HEK293T (cell line): ENCODE measurements at regions not wholly inside any gene's neighbourhood (a gene's known extent, or its start where the extent isn't known, plus 50 kb on each side); places are given as distances from the start of the nearest gene placed in this dataset.

ENCODE experiments used
- BHLHE40 ChIP-seq: fragments of 450-650 bp; IDR thresholded peaks from 2 replicates; pipeline ENCODE4 v1.6.1; 2016; ENCODE audit warnings: mild to moderate bottlenecking, moderate library complexity, borderline replicate concordance
- CTBP1 ChIP-seq: fragments of 450-650 bp; IDR thresholded peaks from 2 replicates; pipeline ENCODE4 v1.6.1; 2016; ENCODE audit warnings: borderline replicate concordance
- FOXA1 ChIP-seq: fragments of 450-650 bp; IDR thresholded peaks from 2 replicates; pipeline ENCODE4 v1.6.1; 2016; ENCODE audit warnings: mild to moderate bottlenecking
- FOXK2 ChIP-seq: fragments of 450-650 bp; IDR thresholded peaks from 2 replicates; pipeline ENCODE4 v1.6.1; 2016; ENCODE audit warnings: mild to moderate bottlenecking
- FOXM1 ChIP-seq: fragments of 450-650 bp; IDR thresholded peaks from 2 replicates; pipeline ENCODE4 v1.6.1; 2017; ENCODE audit warnings: mild to moderate bottlenecking, borderline replicate concordance
- HDGF ChIP-seq: fragments of 450-650 bp; IDR thresholded peaks from 2 replicates; pipeline ENCODE4 v1.6.1; 2017; ENCODE audit warnings: antibody characterized with exemption, borderline replicate concordance
- NFRKB ChIP-seq: fragments of 450-650 bp; IDR thresholded peaks from 2 replicates; pipeline ENCODE4 v1.6.1; 2016; ENCODE audit warnings: mild to moderate bottlenecking, moderate library complexity
- SP1 ChIP-seq: fragments of 450-650 bp; IDR thresholded peaks from 2 replicates; pipeline ENCODE4 v1.6.1; 2017
- SUZ12 ChIP-seq: fragments of 450-650 bp; IDR thresholded peaks from 2 replicates; pipeline ENCODE4 v1.6.1; 2016; ENCODE audit warnings: mild to moderate bottlenecking
- TARDBP ChIP-seq: fragments of 450-650 bp; IDR thresholded peaks from 2 replicates; pipeline ENCODE4 v1.6.1; 2016
- ZNF384 ChIP-seq: fragments of 450-650 bp; IDR thresholded peaks from 2 replicates; pipeline ENCODE4 v1.6.1; 2016
- TF ChIP-seq, protein P1 (sequence below): fragments of 450-650 bp; IDR thresholded peaks from 2 replicates; pipeline ENCODE4 v1.6.1; 2016

DNA sequence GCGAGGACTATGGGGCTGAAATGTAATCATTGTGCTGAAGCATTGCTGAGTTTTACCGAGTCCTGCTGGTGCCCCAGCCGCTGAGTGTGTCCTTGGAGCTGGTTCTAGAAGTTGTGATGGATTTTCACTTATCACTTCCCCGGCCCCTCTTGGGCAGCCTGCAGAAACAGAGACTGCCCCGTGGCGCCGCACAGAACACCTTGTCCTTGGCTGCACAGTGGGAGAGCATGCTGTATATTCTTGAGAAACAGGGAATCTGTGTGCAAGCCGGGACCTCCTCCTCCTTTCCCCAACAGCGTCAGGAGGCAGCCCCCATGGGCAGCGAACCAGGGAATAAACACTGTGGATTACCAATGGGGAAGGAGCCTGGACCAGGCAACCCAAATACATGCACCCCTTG, 90.6 kb upstream of the RUFY1 start:
- no peak for TF ChIP-seq SP1
- no peak for TF ChIP-seq FOXM1
- TF ChIP-seq HDGF, result no peak
- no peak for TF ChIP-seq TARDBP
- TF ChIP-seq FOXK2, result no peak
- no peak for TF ChIP-seq BHLHE40
- TF ChIP-seq ZNF384, result no peak
- TF ChIP-seq CTBP1, result no peak
- no peak for TF ChIP-seq SUZ12
- TF ChIP-seq, protein P1, sequence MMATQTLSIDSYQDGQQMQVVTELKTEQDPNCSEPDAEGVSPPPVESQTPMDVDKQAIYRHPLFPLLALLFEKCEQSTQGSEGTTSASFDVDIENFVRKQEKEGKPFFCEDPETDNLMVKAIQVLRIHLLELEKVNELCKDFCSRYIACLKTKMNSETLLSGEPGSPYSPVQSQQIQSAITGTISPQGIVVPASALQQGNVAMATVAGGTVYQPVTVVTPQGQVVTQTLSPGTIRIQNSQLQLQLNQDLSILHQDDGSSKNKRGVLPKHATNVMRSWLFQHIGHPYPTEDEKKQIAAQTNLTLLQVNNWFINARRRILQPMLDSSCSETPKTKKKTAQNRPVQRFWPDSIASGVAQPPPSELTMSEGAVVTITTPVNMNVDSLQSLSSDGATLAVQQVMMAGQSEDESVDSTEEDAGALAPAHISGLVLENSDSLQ, result no peak
- TF ChIP-seq NFRKB, result no peak
- no peak for TF ChIP-seq FOXA1
